GM12878 (cell line): ENCODE measurements at regions not wholly inside any gene's neighbourhood (a gene's known extent, or its start where the extent isn't known, plus 50 kb on each side); places are given as distances from the start of the nearest gene placed in this dataset.

Source experiments
- BHLHE40 ChIP-seq, 2 experiments: fragments of 450-650 bp in 1 of 2; IDR thresholded peaks; 2 replicates each; pipeline ENCODE4 v1.6.1; 2011 to 2017; ENCODE audit warnings: low read depth in 2 of 2, borderline replicate concordance in 1 of 2, improper control_type of control experiment in 1 of 2, low read length in 1 of 2, mild to moderate bottlenecking in 1 of 2
- CTCF ChIP-seq, 3 experiments: IDR thresholded peaks in 2 of 3; conservative IDR thresholded peaks in 1 of 3; 2 replicates each; pipeline ENCODE4 v1.5.1; 2011; ENCODE audit warnings: low read depth in 3 of 3, low read length in 3 of 3, mild to moderate bottlenecking in 3 of 3, control low read depth in 2 of 3, moderate library complexity in 2 of 3, inconsistent platforms in 1 of 3, mixed read lengths in 1 of 3; ENCODE audit not compliant: control insufficient read depth in 2 of 3, insufficient read depth in 1 of 3; ENCODE audit errors: extremely low read depth in 1 of 3
- POLR2AphosphoS5 ChIP-seq: IDR thresholded peaks from 2 replicates; pipeline ENCODE4 v1.6.1; 2011; ENCODE audit warnings: mild to moderate bottlenecking, low read length, inconsistent platforms

DNA sequence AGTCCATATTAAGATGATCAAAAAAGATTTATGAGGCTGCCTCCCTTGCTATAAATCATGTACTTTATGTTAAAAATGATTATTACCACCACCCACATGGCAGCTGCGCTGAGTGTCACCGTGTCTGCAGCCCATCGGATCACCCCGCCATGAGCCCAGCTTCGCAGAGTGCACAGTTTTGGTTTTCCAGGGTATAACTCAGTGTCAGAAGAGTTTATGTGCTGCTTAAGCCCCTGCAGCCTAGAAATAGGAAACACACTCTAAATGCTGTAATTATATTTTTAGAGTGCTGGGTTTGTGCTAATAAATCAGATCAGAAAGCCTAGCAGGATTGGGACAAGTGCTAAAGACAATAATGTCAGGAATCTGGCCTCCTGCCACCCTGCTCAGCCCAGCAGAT, 54.7 kb upstream of the ONECUT1 start:
- TF ChIP-seq BHLHE40 (IDR thresholded peaks at IDR 0.05; ENCODE audit: borderline replicate concordance in 1 of 2, low read depth in 2 of 2, low read length in 1 of 2) (no peak), CTCF (IDR thresholded peaks at IDR 0.05 in 2 of 3, conservative IDR thresholded peaks at IDR 0.05 in 1 of 3; ENCODE audit: control insufficient read depth in 2 of 3, extremely low read depth in 1 of 3, insufficient read depth in 1 of 3, low read depth in 3 of 3, low read length in 3 of 3) (no peak), POLR2AphosphoS5 (no peak)
